HepG2 (cell line): ENCODE measurements at regions not wholly inside any gene's neighbourhood (a gene's known extent, or its start where the extent isn't known, plus 50 kb on each side); places are given as distances from the start of the nearest gene placed in this dataset.

ENCODE experiments used
- CEBPZ ChIP-seq: IDR thresholded peaks from 2 replicates; pipeline ENCODE4 v1.6.1; 2012; ENCODE audit warnings: low read length, improper control_type of control experiment
- DMAP1 ChIP-seq: IDR thresholded peaks from 2 replicates; pipeline ENCODE4 v1.6.1; 2016
- MEIS2 ChIP-seq: sonication (generic); formaldehyde crosslinking; IDR thresholded peaks from 2 replicates; pipeline ENCODE4 v1.9.0; 2021; ENCODE audit warnings: mild to moderate bottlenecking, missing genetic modification reagents
- NFATC3 ChIP-seq: sonication (generic); formaldehyde crosslinking; IDR thresholded peaks from 2 replicates; pipeline ENCODE4 v1.5.1; 2020; ENCODE audit warnings: mild to moderate bottlenecking, missing genetic modification reagents
- PHF5A ChIP-seq: IDR thresholded peaks from one replicate; pipeline ENCODE4 v1.6.1; 2018; ENCODE audit warnings: low read depth, missing genetic modification reagents; ENCODE audit not compliant: unreplicated experiment
- POGZ ChIP-seq: sonication (generic); formaldehyde crosslinking; IDR thresholded peaks from 2 replicates; pipeline ENCODE4 v1.4.0; 2020; ENCODE audit warnings: mild to moderate bottlenecking, missing genetic modification reagents
- SP5 ChIP-seq: IDR thresholded peaks from 2 replicates; pipeline ENCODE4 v1.6.1; 2016; ENCODE audit warnings: low read depth, borderline replicate concordance
- SRY ChIP-seq: sonication (generic); formaldehyde crosslinking; IDR thresholded peaks from 2 replicates; pipeline ENCODE4 v1.8.0; 2022; ENCODE audit warnings: mild to moderate bottlenecking, missing genetic modification reagents
- TERF1 ChIP-seq: sonication (generic); formaldehyde crosslinking; IDR thresholded peaks from 2 replicates; pipeline ENCODE4 v1.8.0; 2022; ENCODE audit warnings: mild to moderate bottlenecking, missing genetic modification reagents, moderate library complexity
- THAP11 ChIP-seq: IDR thresholded peaks from 2 replicates; pipeline ENCODE4 v1.6.1; 2016; ENCODE audit warnings: missing biosample characterization, missing genetic modification reagents
- ZBTB21 ChIP-seq: sonication (generic); formaldehyde crosslinking; IDR thresholded peaks from 2 replicates; pipeline ENCODE4 v1.4.0; 2020; ENCODE audit warnings: missing genetic modification reagents
- ZMAT3 ChIP-seq: sonication (generic); formaldehyde crosslinking; conservative IDR thresholded peaks from 2 replicates; pipeline ENCODE4 v1.7.0; 2021; ENCODE audit warnings: missing genetic modification reagents
- ZNF44 ChIP-seq: sonication (generic); formaldehyde crosslinking; IDR thresholded peaks from 2 replicates; pipeline ENCODE4 v1.5.1; 2020; ENCODE audit warnings: mild to moderate bottlenecking, missing genetic modification reagents
- ZNF75D ChIP-seq: sonication (generic); formaldehyde crosslinking; IDR thresholded peaks from 2 replicates; pipeline ENCODE4 v1.8.1; 2023; ENCODE audit warnings: missing genetic modification reagents, mild to moderate bottlenecking, borderline replicate concordance
- ZNF800 ChIP-seq: sonication (generic); formaldehyde crosslinking; IDR thresholded peaks from 2 replicates; pipeline ENCODE4 v1.4.0; 2020; ENCODE audit warnings: missing genetic modification reagents
- ZSCAN29 ChIP-seq: sonication (generic); formaldehyde crosslinking; conservative IDR thresholded peaks from 2 replicates; pipeline ENCODE4 v1.4.0; 2020; ENCODE audit warnings: mild to moderate bottlenecking, missing genetic modification reagents
- TF ChIP-seq, protein P1 (sequence below): sonication (generic); formaldehyde crosslinking; IDR thresholded peaks from 2 replicates; pipeline ENCODE4 v1.8.1; 2022; ENCODE audit warnings: mild to moderate bottlenecking, missing genetic modification reagents
- TF ChIP-seq, protein P2 (sequence below): sonication (generic); formaldehyde crosslinking; IDR thresholded peaks from 2 replicates; pipeline ENCODE4 v1.5.0; 2020; ENCODE audit warnings: missing genetic modification reagents, mild to moderate bottlenecking, borderline replicate concordance
- TF ChIP-seq, protein P3 (sequence below): sonication (generic); formaldehyde crosslinking; conservative IDR thresholded peaks from 2 replicates; pipeline ENCODE4 v1.8.0; 2022; ENCODE audit warnings: missing genetic modification reagents

DNA sequence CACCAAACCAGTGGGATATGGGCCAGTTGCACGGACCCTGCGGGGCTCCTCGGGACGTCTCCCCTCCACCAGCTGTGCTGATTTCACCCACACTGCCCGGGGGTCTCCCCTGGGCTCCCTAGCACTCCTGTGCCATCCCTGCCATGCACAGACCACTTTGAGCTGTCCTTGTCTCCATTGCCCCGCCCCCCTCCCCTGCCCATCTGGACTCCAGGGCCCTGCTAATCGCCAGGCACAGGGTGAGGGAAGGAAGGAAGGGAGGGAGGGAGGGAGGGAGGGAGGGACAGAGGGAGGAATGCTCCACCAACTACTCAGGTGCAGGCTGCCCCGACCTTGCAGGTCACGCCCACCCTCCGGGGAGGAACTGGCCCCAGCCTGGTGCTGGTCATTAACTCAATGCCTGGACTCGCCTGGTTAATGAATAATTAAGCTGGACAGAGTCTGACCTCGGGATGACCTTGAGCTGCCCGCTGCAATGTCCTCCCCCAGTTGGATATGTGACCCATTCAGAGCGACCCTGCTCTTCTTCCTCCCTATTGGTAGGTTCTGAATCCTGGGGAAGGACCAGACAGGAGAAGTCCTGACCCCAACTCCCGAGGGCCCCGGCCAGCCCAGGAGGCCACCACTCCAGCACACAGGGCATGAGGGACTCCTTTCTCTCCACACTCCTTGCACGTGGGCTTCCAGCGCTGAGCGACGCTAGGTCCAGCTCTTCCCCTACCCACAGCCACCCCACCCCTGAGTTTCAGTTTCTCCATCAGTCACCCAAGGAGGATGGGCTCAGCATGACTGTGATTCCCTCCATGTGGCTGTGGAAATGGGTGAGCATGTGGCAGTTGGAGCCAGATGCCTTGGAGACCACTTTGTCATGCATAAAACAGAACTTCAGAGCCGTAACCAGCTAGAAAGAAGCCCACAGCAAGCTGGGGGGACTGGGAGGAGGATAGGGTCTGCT is 62.1 kb downstream of the C9orf50 start (continued):
- TF ChIP-seq CEBPZ = no peak
- TF ChIP-seq ZBTB21 (CRISPR knock-in tag) = peak; percentile 48; the same call in 1 of the 2 replicates
- TF ChIP-seq, protein P1, sequence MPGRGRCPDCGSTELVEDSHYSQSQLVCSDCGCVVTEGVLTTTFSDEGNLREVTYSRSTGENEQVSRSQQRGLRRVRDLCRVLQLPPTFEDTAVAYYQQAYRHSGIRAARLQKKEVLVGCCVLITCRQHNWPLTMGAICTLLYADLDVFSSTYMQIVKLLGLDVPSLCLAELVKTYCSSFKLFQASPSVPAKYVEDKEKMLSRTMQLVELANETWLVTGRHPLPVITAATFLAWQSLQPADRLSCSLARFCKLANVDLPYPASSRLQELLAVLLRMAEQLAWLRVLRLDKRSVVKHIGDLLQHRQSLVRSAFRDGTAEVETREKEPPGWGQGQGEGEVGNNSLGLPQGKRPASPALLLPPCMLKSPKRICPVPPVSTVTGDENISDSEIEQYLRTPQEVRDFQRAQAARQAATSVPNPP (CRISPR knock-in tag) = peak; percentile 96
- no peak; the same call in 1 of the 2 replicates for TF ChIP-seq TERF1 (CRISPR knock-in tag)
- TF ChIP-seq SRY (CRISPR knock-in tag) = peak; percentile 96
- TF ChIP-seq ZSCAN29 (CRISPR knock-in tag) = no peak
- TF ChIP-seq ZNF800 (CRISPR knock-in tag) = peak; percentile 89; the same call in 1 of the 2 replicates
- peak; percentile 71; the same call in 1 of the 2 replicates for TF ChIP-seq DMAP1 (CRISPR knock-in tag)
- no peak for TF ChIP-seq PHF5A
- TF ChIP-seq SP5 (CRISPR knock-in tag) = peak; percentile 86
- TF ChIP-seq MEIS2 (CRISPR knock-in tag) = peak; percentile 93
- TF ChIP-seq THAP11 (CRISPR knock-in tag) = peak; percentile 75
- TF ChIP-seq ZNF44 (CRISPR knock-in tag) = no peak
- TF ChIP-seq, protein P2, sequence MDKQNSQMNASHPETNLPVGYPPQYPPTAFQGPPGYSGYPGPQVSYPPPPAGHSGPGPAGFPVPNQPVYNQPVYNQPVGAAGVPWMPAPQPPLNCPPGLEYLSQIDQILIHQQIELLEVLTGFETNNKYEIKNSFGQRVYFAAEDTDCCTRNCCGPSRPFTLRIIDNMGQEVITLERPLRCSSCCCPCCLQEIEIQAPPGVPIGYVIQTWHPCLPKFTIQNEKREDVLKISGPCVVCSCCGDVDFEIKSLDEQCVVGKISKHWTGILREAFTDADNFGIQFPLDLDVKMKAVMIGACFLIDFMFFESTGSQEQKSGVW = no peak
- TF ChIP-seq, protein P3, sequence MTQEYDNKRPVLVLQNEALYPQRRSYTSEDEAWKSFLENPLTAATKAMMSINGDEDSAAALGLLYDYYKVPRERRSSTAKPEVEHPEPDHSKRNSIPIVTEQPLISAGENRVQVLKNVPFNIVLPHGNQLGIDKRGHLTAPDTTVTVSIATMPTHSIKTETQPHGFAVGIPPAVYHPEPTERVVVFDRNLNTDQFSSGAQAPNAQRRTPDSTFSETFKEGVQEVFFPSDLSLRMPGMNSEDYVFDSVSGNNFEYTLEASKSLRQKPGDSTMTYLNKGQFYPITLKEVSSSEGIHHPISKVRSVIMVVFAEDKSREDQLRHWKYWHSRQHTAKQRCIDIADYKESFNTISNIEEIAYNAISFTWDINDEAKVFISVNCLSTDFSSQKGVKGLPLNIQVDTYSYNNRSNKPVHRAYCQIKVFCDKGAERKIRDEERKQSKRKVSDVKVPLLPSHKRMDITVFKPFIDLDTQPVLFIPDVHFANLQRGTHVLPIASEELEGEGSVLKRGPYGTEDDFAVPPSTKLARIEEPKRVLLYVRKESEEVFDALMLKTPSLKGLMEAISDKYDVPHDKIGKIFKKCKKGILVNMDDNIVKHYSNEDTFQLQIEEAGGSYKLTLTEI (CRISPR knock-in tag) = no peak
- peak; percentile 98 for TF ChIP-seq ZMAT3
- TF ChIP-seq POGZ = peak; percentile 25; the same call in 1 of the 2 replicates
- TF ChIP-seq ZNF75D (CRISPR knock-in tag) = no peak
- 0 out of 2 replicates have a peak, but pooled peaks have one; percentile 46 for TF ChIP-seq NFATC3 (CRISPR knock-in tag)
